HepG2 (cell line): ENCODE measurements at regions not wholly inside any gene's neighbourhood (a gene's known extent, or its start where the extent isn't known, plus 50 kb on each side); places are given as distances from the start of the nearest gene placed in this dataset.

Source experiments
- ATAC-seq: fragments of 200-7000 bp; cut with Tn5 transposase; 3 replicates; pipeline ENCODE4 v1.9.1; 2020; ENCODE audit warnings: mild to moderate bottlenecking, moderate library complexity
- BruUV-seq: library from RNA; stranded (reverse); fragments of 400-500 nt; replicated peaks from 2 replicates; lab custom pipeline; 2021; lab: Mats Ljungman, UMichigan
- CTCF ChIA-PET: fragments of 300-600 bp; formaldehyde crosslinking; extraction: SDS; loops from one replicate; lab custom pipeline; 2021; ENCODE audit warnings: low total read pairs, inconsistent platforms, low intra/inter-chr PET ratio; lab: Yijun Ruan, JAX
- POLR2A ChIA-PET: fragments of 350-600 bp; sonication (Branson Sonifier 250); formaldehyde crosslinking; loops from one replicate; lab custom pipeline; 2020; ENCODE audit warnings: antibody characterized with exemption, inconsistent platforms; lab: Yijun Ruan, JAX
- DNase-seq: peaks from one replicate; pipeline ENCODE4 v3.0.0-alpha.2; 2015; ENCODE audit warnings: low spot score
- FAIRE-seq: peaks from 3 replicates; lab custom pipeline; 2011; peaks lifted over from hg19 to GRCh38; lab: Jason Lieb, UNC
- H2AFZ ChIP-seq: one replicate; pipeline ENCODE4 v1.6.1; 2011; ENCODE audit warnings: low read length, inconsistent platforms
- H3K27ac ChIP-seq: fragments of 300-600 bp; 3 replicates; pipeline ENCODE4 v1.8.0; 2011; ENCODE audit warnings: mixed run types, mild to moderate bottlenecking, mixed read lengths, low read length, inconsistent platforms; ENCODE audit not compliant: insufficient read depth; ENCODE audit errors: extremely low read length
- H3K27me3 ChIP-seq, 2 experiments: fragments of 200-600 bp in 1 of 2; 2 replicates in 1 of 2; 3 replicates in 1 of 2; pipeline versions ENCODE4 v1.6.0 to v1.8.0; 2011; ENCODE audit warnings: low read length in 2 of 2, mild to moderate bottlenecking in 2 of 2, moderate library complexity in 2 of 2, inconsistent platforms in 1 of 2; ENCODE audit not compliant: insufficient read depth in 2 of 2, control insufficient read depth in 1 of 2
- H3K36me3 ChIP-seq, 2 experiments: fragments of 200-600 bp in 1 of 2; replicated peaks in 1 of 2; 2 replicates in 1 of 2; 3 replicates in 1 of 2; pipeline versions ENCODE4 v1.5.1 to v1.8.0; 2011; ENCODE audit warnings: low read length in 2 of 2, inconsistent platforms in 1 of 2; ENCODE audit not compliant: insufficient read depth in 2 of 2, control insufficient read depth in 1 of 2
- H3K4me1 ChIP-seq: 2 replicates; pipeline ENCODE4 v1.5.1; 2012; ENCODE audit warnings: low read length, inconsistent platforms; ENCODE audit not compliant: insufficient read depth
- H3K4me2 ChIP-seq: 2 replicates; pipeline ENCODE4 v1.6.0; 2011; ENCODE audit warnings: low read depth, low read length, inconsistent platforms
- H3K4me3 ChIP-seq, 3 experiments: fragments of 200-600 bp in 1 of 3; sonication (generic), shearing (Covaris generic) in 1 of 3; replicated peaks in 1 of 3; 2 replicates each; pipeline ENCODE4 v1.5.1; 2011 to 2016; ENCODE audit warnings: low read length in 3 of 3, inconsistent platforms in 2 of 3, low read depth in 2 of 3, mild to moderate bottlenecking in 2 of 3, control low read depth in 1 of 3, mixed read lengths in 1 of 3; ENCODE audit not compliant: insufficient read depth in 1 of 3
- H3K79me2 ChIP-seq: one replicate; pipeline ENCODE4 v1.6.1; 2011; ENCODE audit warnings: low read length, inconsistent platforms; ENCODE audit not compliant: insufficient read depth
- H3K9ac ChIP-seq: 2 replicates; pipeline ENCODE4 v1.6.0; 2011; ENCODE audit warnings: mild to moderate bottlenecking, low read depth, low read length, inconsistent platforms; ENCODE audit not compliant: insufficient read depth
- H3K9me3 ChIP-seq: 2 replicates; pipeline ENCODE4 v1.5.1; 2012; ENCODE audit warnings: mild to moderate bottlenecking, low read length
- H4K20me1 ChIP-seq: 2 replicates; pipeline ENCODE4 v1.6.0; 2011; ENCODE audit warnings: inconsistent platforms, mild to moderate bottlenecking, low read length, moderate library complexity; ENCODE audit not compliant: insufficient read depth
- PRPF4 ChIP-seq: fragments of 200-400 bp; formaldehyde crosslinking; IDR thresholded peaks from 2 replicates; pipeline ENCODE4 v1.6.1; 2016; ENCODE audit warnings: low read length, low read depth; ENCODE audit not compliant: poor library complexity, severe bottlenecking
- TOPORS ChIP-seq: sonication (generic); formaldehyde crosslinking; IDR thresholded peaks from 2 replicates; pipeline ENCODE4 v1.8.0; 2023; ENCODE audit warnings: mild to moderate bottlenecking, missing genetic modification reagents
- ZIK1 ChIP-seq: sonication (generic); formaldehyde crosslinking; IDR thresholded peaks from 2 replicates; pipeline ENCODE4 v1.5.0; 2020; ENCODE audit warnings: mild to moderate bottlenecking, low read depth, missing genetic modification reagents, borderline replicate concordance
- ZNF205 ChIP-seq: IDR thresholded peaks from 2 replicates; pipeline ENCODE4 v1.6.1; 2018; ENCODE audit warnings: missing biosample characterization, missing genetic modification reagents
- ZNF572 ChIP-seq: sonication (generic); formaldehyde crosslinking; IDR thresholded peaks from 2 replicates; pipeline ENCODE4 v1.5.1; 2020; ENCODE audit warnings: mild to moderate bottlenecking, missing genetic modification reagents
- ZSCAN22 ChIP-seq: sonication (generic); formaldehyde crosslinking; IDR thresholded peaks from 2 replicates; pipeline ENCODE4 v1.4.0; 2020; ENCODE audit warnings: mild to moderate bottlenecking, missing genetic modification reagents
- WGBS: methylation state at CpG from one replicate; pipeline ENCODE4 v1.1.6; 2017; ENCODE audit warnings: low lambda C conversion rate; 5-methylcytosine and 5-hydroxymethylcytosine counted together
- in situ Hi-C: cut with HindIII; loops from 2 replicates; pipeline ENCODE4 v1.10.0; 2017; ENCODE audit warnings: low pct_unique_long_range_greater_than_20kb; ENCODE audit not compliant: extremely low pct_ligation_motif_present
- intact Hi-C: fragments of 100-400 bp; cut with micrococcal nuclease; formaldehyde crosslinking; loops from one replicate; pipeline ENCODE4 v1.10.0; 2022; ENCODE audit not compliant: unreplicated experiment
- TF ChIP-seq, protein P1 (sequence below): sonication (generic); formaldehyde crosslinking; IDR thresholded peaks from 2 replicates; pipeline ENCODE4 v1.4.0; 2020; ENCODE audit warnings: low read depth, missing genetic modification reagents
- TF ChIP-seq, protein P2 (sequence below): sonication (generic); formaldehyde crosslinking; IDR thresholded peaks from 2 replicates; pipeline ENCODE4 v1.5.0; 2020; ENCODE audit warnings: mild to moderate bottlenecking, low read depth, missing genetic modification reagents, borderline replicate concordance

DNA sequence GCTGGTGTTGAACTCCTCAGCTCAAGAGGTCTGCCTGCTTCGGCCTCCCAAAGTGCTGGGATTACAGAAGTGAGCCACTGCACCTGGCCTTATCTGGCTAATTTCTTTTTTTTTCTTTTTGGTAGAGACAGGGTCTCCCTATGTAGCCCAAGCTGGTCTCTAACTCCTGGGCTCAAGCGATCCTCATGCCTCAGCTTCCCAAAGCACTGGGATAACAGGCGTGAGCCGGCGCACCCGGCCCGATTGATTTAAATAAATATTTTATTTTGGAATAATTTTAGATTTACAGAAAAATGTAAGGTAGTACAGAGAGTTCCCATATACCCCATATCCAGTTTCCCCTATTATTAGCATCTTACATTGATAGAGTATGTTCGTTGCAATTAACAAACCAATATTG lies 155.0 kb upstream of the MVB12B start (continued):
- TF ChIP-seq, protein P1, sequence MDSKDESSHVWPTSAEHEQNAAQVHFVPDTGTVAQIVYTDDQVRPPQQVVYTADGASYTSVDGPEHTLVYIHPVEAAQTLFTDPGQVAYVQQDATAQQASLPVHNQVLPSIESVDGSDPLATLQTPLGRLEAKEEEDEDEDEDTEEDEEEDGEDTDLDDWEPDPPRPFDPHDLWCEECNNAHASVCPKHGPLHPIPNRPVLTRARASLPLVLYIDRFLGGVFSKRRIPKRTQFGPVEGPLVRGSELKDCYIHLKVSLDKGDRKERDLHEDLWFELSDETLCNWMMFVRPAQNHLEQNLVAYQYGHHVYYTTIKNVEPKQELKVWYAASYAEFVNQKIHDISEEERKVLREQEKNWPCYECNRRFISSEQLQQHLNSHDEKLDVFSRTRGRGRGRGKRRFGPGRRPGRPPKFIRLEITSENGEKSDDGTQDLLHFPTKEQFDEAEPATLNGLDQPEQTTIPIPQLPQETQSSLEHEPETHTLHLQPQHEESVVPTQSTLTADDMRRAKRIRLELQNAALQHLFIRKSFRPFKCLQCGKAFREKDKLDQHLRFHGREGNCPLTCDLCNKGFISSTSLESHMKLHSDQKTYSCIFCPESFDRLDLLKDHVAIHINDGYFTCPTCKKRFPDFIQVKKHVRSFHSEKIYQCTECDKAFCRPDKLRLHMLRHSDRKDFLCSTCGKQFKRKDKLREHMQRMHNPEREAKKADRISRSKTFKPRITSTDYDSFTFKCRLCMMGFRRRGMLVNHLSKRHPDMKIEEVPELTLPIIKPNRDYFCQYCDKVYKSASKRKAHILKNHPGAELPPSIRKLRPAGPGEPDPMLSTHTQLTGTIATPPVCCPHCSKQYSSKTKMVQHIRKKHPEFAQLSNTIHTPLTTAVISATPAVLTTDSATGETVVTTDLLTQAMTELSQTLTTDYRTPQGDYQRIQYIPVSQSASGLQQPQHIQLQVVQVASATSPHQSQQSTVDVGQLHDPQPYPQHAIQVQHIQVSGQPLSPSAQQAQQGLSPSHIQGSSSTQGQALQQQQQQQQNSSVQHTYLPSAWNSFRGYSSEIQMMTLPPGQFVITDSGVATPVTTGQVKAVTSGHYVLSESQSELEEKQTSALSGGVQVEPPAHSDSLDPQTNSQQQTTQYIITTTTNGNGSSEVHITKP: no peak
- TF ChIP-seq, protein P2, sequence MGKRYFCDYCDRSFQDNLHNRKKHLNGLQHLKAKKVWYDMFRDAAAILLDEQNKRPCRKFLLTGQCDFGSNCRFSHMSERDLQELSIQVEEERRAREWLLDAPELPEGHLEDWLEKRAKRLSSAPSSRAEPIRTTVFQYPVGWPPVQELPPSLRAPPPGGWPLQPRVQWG: no peak
- no peak for TF ChIP-seq ZIK1 (CRISPR knock-in tag)
- no peak for TF ChIP-seq ZNF205 (CRISPR knock-in tag)
- no peak for TF ChIP-seq TOPORS (CRISPR knock-in tag)
- no peak for TF ChIP-seq PRPF4
- no peak for TF ChIP-seq ZNF572 (CRISPR knock-in tag)

DNA sequence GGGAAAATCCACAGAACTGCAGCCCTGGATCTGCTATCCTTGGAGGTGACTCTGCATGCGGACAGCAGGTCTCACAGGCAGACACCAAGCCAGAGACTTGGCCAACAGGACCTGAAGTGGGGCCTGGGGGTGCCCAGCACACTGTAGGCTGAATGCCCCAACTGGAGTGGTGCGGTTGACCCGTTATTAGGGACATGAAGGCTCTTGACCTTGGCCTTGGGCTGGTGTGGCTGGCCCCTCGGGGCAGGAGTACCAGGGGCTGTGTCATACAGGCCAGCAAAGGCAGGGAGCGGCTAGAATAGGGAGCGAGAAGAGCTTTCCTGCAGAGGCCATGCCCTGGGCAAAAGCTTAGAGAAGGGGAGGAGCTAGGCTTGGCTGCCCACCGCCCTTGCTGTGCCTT lies 153.2 kb upstream of the MVB12B start:
- Histone ChIP-seq H3K27me3 (peaks cover 4 to 29% of the 10 kb centered on the region in 2 experiments; a peak in 4 of 5 replicates), H3K4me1 (no peaks in the 10 kb centered on the region), H3K79me2 (no peaks in the 10 kb centered on the region), H3K4me2 (no peak overlapping the region), H3K9me3 (no peaks in the 10 kb centered on the region)
- ChIA-PET POLR2A (no interaction called here), CTCF (no interaction called here)
- ATAC-seq: no peak
- no peak for FAIRE-seq
- no peak for TF ChIP-seq ZSCAN22 (CRISPR knock-in tag)
- TF ChIP-seq, all 625 proteins: peak for 0
- H2AFZ ChIP-seq: no peak overlapping the region
- in situ Hi-C loops (no loop called here), intact Hi-C loops (no loop called here)
- H3K27ac ChIP-seq: no peak overlapping the region
- no peak overlapping the region for H3K9ac ChIP-seq
- BruUV-seq: no TSS peak
- no peaks in the 10 kb centered on the region for H4K20me1 ChIP-seq
- H3K4me3 ChIP-seq: no peak overlapping the region
- no peaks in the 10 kb centered on the region for H3K36me3 ChIP-seq
- DNase-seq: no peak
- WGBS: 31% methylated on average over 5 of the region's 7 CpGs
